H1 (cell line): ENCODE measurements at regions not wholly inside any gene's neighbourhood (a gene's known extent, or its start where the extent isn't known, plus 50 kb on each side); places are given as distances from the start of the nearest gene placed in this dataset.

Source experiments
- CHD7 ChIP-seq: fragments of 300-600 bp; sonication (generic); IDR thresholded peaks from 2 replicates; pipeline ENCODE4 v1.7.1; 2012; ENCODE audit warnings: low read length, moderate library complexity, mild to moderate bottlenecking, inconsistent platforms; ENCODE audit not compliant: insufficient replicate concordance
- EGR1 ChIP-seq: IDR thresholded peaks from 2 replicates; pipeline ENCODE4 v1.6.1; 2011; ENCODE audit warnings: low read depth, low read length, borderline replicate concordance
- PHF8 ChIP-seq: fragments of 200-600 bp; sonication (generic); conservative IDR thresholded peaks from 2 replicates; pipeline ENCODE4 v1.7.1; 2012; ENCODE audit warnings: low read depth, mild to moderate bottlenecking, inconsistent platforms, low read length, moderate library complexity
- RFX5 ChIP-seq: IDR thresholded peaks from 2 replicates; pipeline ENCODE4 v1.6.1; 2011; ENCODE audit warnings: low read depth, low read length, improper control_type of control experiment, borderline replicate concordance
- TEAD4 ChIP-seq: IDR thresholded peaks from 2 replicates; pipeline ENCODE4 v1.6.1; 2012; ENCODE audit warnings: low read depth, low read length, inconsistent platforms, mixed read lengths

- TF ChIP-seq CHD7 (no peak), PHF8 (no peak), RFX5 (no peak), EGR1 (no peak), TEAD4 (no peak)
Observed at GRCh38 chr11:41659985-41660384, 200.5 kb upstream of the LRRC4C start (continued).
